HCT116 (cell line): ENCODE measurements at regions not wholly inside any gene's neighbourhood (a gene's known extent, or its start where the extent isn't known, plus 50 kb on each side); places are given as distances from the start of the nearest gene placed in this dataset.

Source experiments
- ATAC-seq: fragments of 200-7000 bp; cut with Tn5 transposase; 2 replicates; pipeline ENCODE4 v1.9.1; 2020; ENCODE audit warnings: mild to moderate bottlenecking, moderate library complexity
- BruUV-seq: library from RNA; stranded (reverse); fragments of 400-500 nt; replicated peaks from 2 replicates; lab custom pipeline; 2021; lab: Mats Ljungman, UMichigan
- CTCF ChIA-PET: fragments of 300-600 bp; sonication (Branson Sonifier 250); formaldehyde crosslinking; loops from one replicate; lab custom pipeline; 2021; ENCODE audit warnings: antibody characterized with exemption; lab: Charles Lee
- POLR2A ChIA-PET: fragments of 300-600, 350-600 bp; sonication (Branson Sonifier 250); formaldehyde crosslinking; loops from one replicate; lab custom pipeline; 2021; ENCODE audit warnings: antibody characterized with exemption; lab: Charles Lee
- RAD21 ChIA-PET, 2 experiments: fragments of 300-600 bp; sonication (Branson Sonifier 250); formaldehyde crosslinking; loops; one replicate each; lab custom pipeline; 2023; ENCODE audit warnings: low total read pairs in 2 of 2; ENCODE audit not compliant: uncharacterized antibody in 2 of 2, unreplicated experiment in 2 of 2, low non-redundant PET in 1 of 2; lab: Charles Lee
- DNase-seq: peaks from one replicate; pipeline ENCODE4 v3.0.0-alpha.2; 2010; ENCODE audit warnings: low read depth, low spot score
- H2AFZ ChIP-seq: fragments of 200-600 bp; shearing (Covaris generic), sonication (generic); 2 replicates; pipeline ENCODE4 v1.6.1; 2017; ENCODE audit warnings: low read depth, mixed run types, mixed read lengths, antibody characterized with exemption, low read length; ENCODE audit not compliant: poor library complexity, severe bottlenecking
- H3K27ac ChIP-seq: 2 replicates; pipeline ENCODE4 v1.5.1; 2012; ENCODE audit warnings: low read depth, low read length
- H3K27me3 ChIP-seq: fragments of 200-600 bp; sonication (generic); 2 replicates; pipeline ENCODE4 v1.6.1; 2016; ENCODE audit warnings: mixed run types, low read length, mixed read lengths; ENCODE audit not compliant: insufficient read depth
- H3K36me3 ChIP-seq, 2 experiments: fragments of 200-500 bp in 1 of 2; fragments of 200-600 bp in 1 of 2; sonication (Bioruptor generic) in 1 of 2; sonication (generic) in 1 of 2; 2 replicates each; pipeline versions ENCODE4 v1.5.1 to v1.6.1; 2014 to 2016; ENCODE audit warnings: low read length in 2 of 2, inconsistent platforms in 1 of 2, mixed read lengths in 1 of 2, mixed run types in 1 of 2; ENCODE audit not compliant: insufficient read depth in 2 of 2, control insufficient read depth in 1 of 2
- H3K4me1 ChIP-seq, 2 experiments: fragments of 200-600 bp in 1 of 2; sonication (generic) in 1 of 2; 2 replicates each; pipeline versions ENCODE4 v1.5.1 to v1.6.1; 2012 to 2017; ENCODE audit warnings: low read length in 2 of 2, inconsistent platforms in 1 of 2, mild to moderate bottlenecking in 1 of 2, mixed read lengths in 1 of 2, mixed run types in 1 of 2, moderate library complexity in 1 of 2; ENCODE audit not compliant: insufficient read depth in 2 of 2, control insufficient read depth in 1 of 2
- H3K4me2 ChIP-seq: fragments of 200-600 bp; sonication (generic); 2 replicates; pipeline ENCODE4 v1.6.1; 2017; ENCODE audit warnings: mixed run types, low read length, mixed read lengths
- H3K4me3 ChIP-seq, 2 experiments: fragments of 200-600 bp in 1 of 2; sonication (generic) in 1 of 2; replicated peaks in 1 of 2; 2 replicates each; pipeline ENCODE4 v1.5.1; 2011 to 2016; ENCODE audit warnings: low read length in 2 of 2, control low read depth in 1 of 2, low read depth in 1 of 2, mild to moderate bottlenecking in 1 of 2, mixed read lengths in 1 of 2, mixed run types in 1 of 2
- H3K79me2 ChIP-seq: fragments of 200-600 bp; sonication (generic); 2 replicates; pipeline ENCODE4 v1.6.1; 2017; ENCODE audit warnings: mild to moderate bottlenecking, mixed run types, low read length, moderate library complexity, mixed read lengths; ENCODE audit not compliant: insufficient read depth
- H3K9ac ChIP-seq: fragments of 200-600 bp; sonication (generic); 2 replicates; pipeline ENCODE4 v1.6.1; 2016; ENCODE audit warnings: low read length, mixed read lengths
- H3K9me2 ChIP-seq: fragments of 200-600 bp; sonication (generic), shearing (Covaris generic); 2 replicates; pipeline ENCODE4 v1.6.1; 2017; ENCODE audit warnings: mixed run types, mild to moderate bottlenecking, moderate library complexity; ENCODE audit not compliant: insufficient read depth
- H3K9me3 ChIP-seq, 2 experiments: fragments of 200-500 bp in 1 of 2; fragments of 200-600 bp in 1 of 2; sonication (Bioruptor generic) in 1 of 2; sonication (generic) in 1 of 2; 2 replicates each; pipeline ENCODE4 v1.6.1; 2014 to 2017; ENCODE audit warnings: low read length in 2 of 2, mixed read lengths in 2 of 2, inconsistent platforms in 1 of 2, low read depth in 1 of 2, mild to moderate bottlenecking in 1 of 2, mixed run types in 1 of 2, moderate library complexity in 1 of 2; ENCODE audit not compliant: control insufficient read depth in 1 of 2, insufficient read depth in 1 of 2
- H4K20me1 ChIP-seq: fragments of 200-600 bp; sonication (generic), shearing (Covaris generic); 2 replicates; pipeline ENCODE4 v1.6.1; 2017; ENCODE audit warnings: mixed run types, mild to moderate bottlenecking, moderate library complexity; ENCODE audit not compliant: insufficient read depth
- ATF3 ChIP-seq: IDR thresholded peaks from 2 replicates; pipeline ENCODE4 v1.6.1; 2012
- CEBPB ChIP-seq: IDR thresholded peaks from 2 replicates; pipeline ENCODE4 v1.6.1; 2012; ENCODE audit warnings: low read depth
- CTCF ChIP-seq, 3 experiments: fragments of 200-600 bp in 1 of 3; sonication (generic) in 1 of 3; IDR thresholded peaks in 2 of 3; conservative IDR thresholded peaks in 1 of 3; 2 replicates each; pipeline ENCODE4 v1.5.1; 2012 to 2017; ENCODE audit warnings: low read depth in 2 of 3, low read length in 2 of 3, antibody characterized with exemption in 1 of 3, borderline replicate concordance in 1 of 3, control low read depth in 1 of 3, mild to moderate bottlenecking in 1 of 3, mixed read lengths in 1 of 3, mixed run types in 1 of 3, moderate library complexity in 1 of 3; ENCODE audit not compliant: insufficient read depth in 1 of 3
- EGR1 ChIP-seq: IDR thresholded peaks from 2 replicates; pipeline ENCODE4 v1.6.1; 2012; ENCODE audit warnings: low read depth
- ELF1 ChIP-seq: IDR thresholded peaks from 2 replicates; pipeline ENCODE4 v1.6.1; 2012; ENCODE audit warnings: low read depth, borderline replicate concordance
- EZH2 ChIP-seq: fragments of 200-600 bp; sonication (generic); IDR thresholded peaks from 2 replicates; pipeline ENCODE4 v1.6.1; 2017; ENCODE audit warnings: antibody characterized with exemption, mixed run types
- EZH2phosphoT487 ChIP-seq: fragments of 200-600 bp; IDR thresholded peaks from 2 replicates; pipeline ENCODE4 v1.6.1; 2018; ENCODE audit warnings: antibody characterized with exemption, borderline replicate concordance
- FOSL1 ChIP-seq: IDR thresholded peaks from 2 replicates; pipeline ENCODE4 v1.6.1; 2012; ENCODE audit warnings: low read depth
- JUND ChIP-seq: IDR thresholded peaks from 2 replicates; pipeline ENCODE4 v1.6.1; 2012
- MAX ChIP-seq: IDR thresholded peaks from 2 replicates; pipeline ENCODE4 v1.6.1; 2012
- POLR2A ChIP-seq: IDR thresholded peaks from 2 replicates; pipeline ENCODE4 v1.7.0; 2011; ENCODE audit warnings: borderline replicate concordance; ENCODE audit not compliant: insufficient read depth, insufficient read length; ENCODE audit errors: extremely low read depth
- POLR2AphosphoS5 ChIP-seq: IDR thresholded peaks from 2 replicates; pipeline ENCODE4 v1.6.1; 2011; ENCODE audit warnings: mild to moderate bottlenecking, low read depth, low read length, moderate library complexity
- RAD21 ChIP-seq: IDR thresholded peaks from 2 replicates; pipeline ENCODE4 v1.6.1; 2012; ENCODE audit warnings: low read depth, mild to moderate bottlenecking
- SP1 ChIP-seq: IDR thresholded peaks from 2 replicates; pipeline ENCODE4 v1.6.1; 2012; ENCODE audit warnings: low read depth
- SRF ChIP-seq: IDR thresholded peaks from 2 replicates; pipeline ENCODE4 v1.6.1; 2012; ENCODE audit warnings: low read depth
- TCF7L2 ChIP-seq: IDR thresholded peaks from 2 replicates; pipeline ENCODE4 v1.7.0; 2011; ENCODE audit warnings: borderline replicate concordance, inconsistent platforms; ENCODE audit not compliant: insufficient read depth, insufficient read length; ENCODE audit errors: extremely low read depth
- YY1 ChIP-seq: IDR thresholded peaks from 2 replicates; pipeline ENCODE4 v1.6.1; 2011; ENCODE audit warnings: low read length, low read depth, moderate library complexity, mild to moderate bottlenecking; ENCODE audit not compliant: insufficient replicate concordance; ENCODE audit errors: extremely low read depth
- ZBTB33 ChIP-seq: IDR thresholded peaks from 2 replicates; pipeline ENCODE4 v1.6.1; 2011; ENCODE audit warnings: mild to moderate bottlenecking, low read length, moderate library complexity; ENCODE audit not compliant: insufficient replicate concordance; ENCODE audit errors: extremely low read depth
- ZFX ChIP-seq: fragments of 450-650 bp; IDR thresholded peaks from 2 replicates; pipeline ENCODE4 v1.6.1; 2017
- ZNF274 ChIP-seq: fragments of 200-500 bp; sonication (Bioruptor generic); IDR thresholded peaks from 2 replicates; pipeline ENCODE4 v1.6.1; 2014; ENCODE audit warnings: mild to moderate bottlenecking, low read depth, low read length, inconsistent platforms
- intact Hi-C: fragments of 100-400 bp; cut with micrococcal nuclease; formaldehyde crosslinking; loops from 2 replicates; pipeline ENCODE4 v1.10.0; 2022

- Histone ChIP-seq H3K36me3 (no peaks in the 10 kb centered on the region), H3K9me2 (no peaks in the 10 kb centered on the region), H3K79me2 (no peaks in the 10 kb centered on the region), H3K27me3 (no peaks in the 10 kb centered on the region), H3K9ac (no peak overlapping the region), H3K4me2 (no peak overlapping the region), H3K9me3 (no peaks in the 10 kb centered on the region), H3K27ac (no peak overlapping the region), H3K4me3 (no peak overlapping the region)
- ATAC-seq = no peak
- TF ChIP-seq CEBPB = no peak
- TF ChIP-seq POLR2AphosphoS5 = no peak
- TF ChIP-seq ZNF274 = no peak
- no peak for TF ChIP-seq EGR1
- no peak for TF ChIP-seq ZBTB33
- no peak for TF ChIP-seq TCF7L2
- no peak for TF ChIP-seq RAD21
- no peak for TF ChIP-seq ATF3
- TF ChIP-seq EZH2 = no peak
- TF ChIP-seq EZH2phosphoT487 = no peak
- no peak for TF ChIP-seq JUND
- no peak for TF ChIP-seq SP1
- no peak for TF ChIP-seq FOSL1
- no peak for TF ChIP-seq SRF
- TF ChIP-seq MAX = no peak
- TF ChIP-seq CTCF (IDR thresholded peaks at IDR 0.05 in 2 of 3, conservative IDR thresholded peaks at IDR 0.05 in 1 of 3; ENCODE audit: borderline replicate concordance in 1 of 3, insufficient read depth in 1 of 3, low read depth in 2 of 3, low read length in 2 of 3) = no peak
- no peak for TF ChIP-seq POLR2A
- TF ChIP-seq ZFX = no peak
- no peak for TF ChIP-seq YY1
- TF ChIP-seq ELF1 = no peak
- TF ChIP-seq, all 23 proteins: peak for 0
- no TSS peak for BruUV-seq
- ChIA-PET RAD21 (no interaction called here), CTCF (no interaction called here), POLR2A (no interaction called here)
- no peaks in the 10 kb centered on the region for H4K20me1 ChIP-seq
- H3K4me1 ChIP-seq = no peaks in the 10 kb centered on the region
- intact Hi-C loops = no loop called here
- DNase-seq = no peak
- H2AFZ ChIP-seq = no peak overlapping the region
Observed at GRCh38 chr2:188068093-188068492, 223.6 kb upstream of the GULP1 start.
